Gastrocnemius medialis (tissue), 4 donors: ENCODE measurements at regions not wholly inside any gene's neighbourhood (a gene's known extent, or its start where the extent isn't known, plus 50 kb on each side); places are given as distances from the start of the nearest gene placed in this dataset.

Experiments used
- ATAC-seq, 2 donors: fragments of 150-250 bp; one replicate each; pipeline ENCODE4 v1.9.1; 2016
- DNase-seq, 2 donors: peaks; one replicate each; pipeline ENCODE4 v3.0.0-alpha.2; 2019
- H3K27ac ChIP-seq, 4 donors: fragments of 200-600 bp; sonication (generic); 1 replicate in 1 of 4; 2 replicates in 3 of 4; pipeline ENCODE4 v1.5.1; 2016 to 2018; ENCODE audit warnings: mild to moderate bottlenecking in 2 of 4, moderate library complexity in 1 of 4
- H3K27me3 ChIP-seq, 3 donors: fragments of 200-600 bp; sonication (generic) in 2 of 3; 1 replicate in 1 of 3; 2 replicates in 2 of 3; pipeline versions ENCODE4 v1.5.1 to v1.6.0; 2016 to 2019; ENCODE audit warnings: mild to moderate bottlenecking in 1 of 3, moderate library complexity in 1 of 3
- H3K36me3 ChIP-seq, 2 donors: fragments of 200-600 bp; sonication (generic) in 1 of 2; one replicate each; pipeline ENCODE4 v1.5.1; 2017 to 2018
- H3K4me1 ChIP-seq, 2 donors: fragments of 200-600 bp; sonication (generic) in 1 of 2; one replicate each; pipeline ENCODE4 v1.5.1; 2016 to 2017; ENCODE audit warnings: mild to moderate bottlenecking in 2 of 2
- H3K4me3 ChIP-seq, 4 donors: fragments of 200-600 bp; sonication (generic) in 3 of 4; 1 replicate in 1 of 4; 2 replicates in 3 of 4; pipeline ENCODE4 v1.5.1; 2016 to 2019; ENCODE audit warnings: mild to moderate bottlenecking in 2 of 4
- H3K9me3 ChIP-seq, 3 donors: fragments of 200-600 bp; sonication (generic) in 2 of 3; 1 replicate in 1 of 3; 2 replicates in 2 of 3; pipeline ENCODE4 v1.5.1; 2016 to 2019
- POLR2A ChIP-seq, 2 donors: fragments of 450-650 bp; IDR thresholded peaks; one replicate each; pipeline ENCODE4 v1.6.1; 2017; ENCODE audit warnings: antibody characterized with exemption in 2 of 2, mild to moderate bottlenecking in 2 of 2, moderate library complexity in 2 of 2
- in situ Hi-C, 4 donors: fragments of 200-750 bp; cut with MboI; loops; one replicate each; pipeline versions ENCODE4 v1.15.0 to v1.8.0; 2017; ENCODE audit warnings: low sequenced_read_pairs in 4 of 4
- intact Hi-C: fragments of 100-400 bp; cut with DNase I; formaldehyde crosslinking; loops from one replicate; pipeline ENCODE4 v1.15.1; 2023; ENCODE audit warnings: low total_unique reads
- TF ChIP-seq, protein P1 (sequence below), 5 experiments: fragments of 450-650 bp in 3 of 5; fragments of 200-600 bp in 2 of 5; sonication (generic) in 2 of 5; IDR thresholded peaks in 4 of 5; conservative IDR thresholded peaks in 1 of 5; 1 replicate in 4 of 5; 2 replicates in 1 of 5; pipeline ENCODE4 v1.5.1; 2016 to 2019; ENCODE audit warnings: antibody characterized with exemption in 5 of 5, mild to moderate bottlenecking in 3 of 5, moderate library complexity in 3 of 5

GRCh38 chr2:138906549-138906948 is 126.4 kb upstream of the NXPH2 start:
- TF ChIP-seq POLR2A (IDR thresholded peaks at IDR 0.05) = no peak
- TF ChIP-seq, protein P1, sequence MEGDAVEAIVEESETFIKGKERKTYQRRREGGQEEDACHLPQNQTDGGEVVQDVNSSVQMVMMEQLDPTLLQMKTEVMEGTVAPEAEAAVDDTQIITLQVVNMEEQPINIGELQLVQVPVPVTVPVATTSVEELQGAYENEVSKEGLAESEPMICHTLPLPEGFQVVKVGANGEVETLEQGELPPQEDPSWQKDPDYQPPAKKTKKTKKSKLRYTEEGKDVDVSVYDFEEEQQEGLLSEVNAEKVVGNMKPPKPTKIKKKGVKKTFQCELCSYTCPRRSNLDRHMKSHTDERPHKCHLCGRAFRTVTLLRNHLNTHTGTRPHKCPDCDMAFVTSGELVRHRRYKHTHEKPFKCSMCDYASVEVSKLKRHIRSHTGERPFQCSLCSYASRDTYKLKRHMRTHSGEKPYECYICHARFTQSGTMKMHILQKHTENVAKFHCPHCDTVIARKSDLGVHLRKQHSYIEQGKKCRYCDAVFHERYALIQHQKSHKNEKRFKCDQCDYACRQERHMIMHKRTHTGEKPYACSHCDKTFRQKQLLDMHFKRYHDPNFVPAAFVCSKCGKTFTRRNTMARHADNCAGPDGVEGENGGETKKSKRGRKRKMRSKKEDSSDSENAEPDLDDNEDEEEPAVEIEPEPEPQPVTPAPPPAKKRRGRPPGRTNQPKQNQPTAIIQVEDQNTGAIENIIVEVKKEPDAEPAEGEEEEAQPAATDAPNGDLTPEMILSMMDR (IDR thresholded peaks at IDR 0.05 in 4 of 5, conservative IDR thresholded peaks at IDR 0.05 in 1 of 5) = no peak
- Histone ChIP-seq H3K9me3 (no peaks in the 10 kb centered on the region), H3K27ac (no peak overlapping the region), H3K27me3 (no peaks in the 10 kb centered on the region), H3K4me1 (no peaks in the 10 kb centered on the region), H3K36me3 (no peaks in the 10 kb centered on the region), H3K4me3 (no peak overlapping the region)
- DNase-seq = no peak
- intact Hi-C loops (no loop called here), in situ Hi-C loops (no loop called here)
- no peak for ATAC-seq

GRCh38 chr2:138902239-138902871 is 122.2 kb upstream of the NXPH2 start:
- no peaks in the 10 kb centered on the region for H3K4me1 ChIP-seq
- TF ChIP-seq POLR2A (IDR thresholded peaks at IDR 0.05) = no peak
- TF ChIP-seq, protein P1 (IDR thresholded peaks at IDR 0.05 in 4 of 5, conservative IDR thresholded peaks at IDR 0.05 in 1 of 5) = no peak
- H3K9me3 ChIP-seq = no peaks in the 10 kb centered on the region
- H3K4me3 ChIP-seq = no peak overlapping the region
- DNase-seq (no peak), ATAC-seq (no peak)
- intact Hi-C loops (no loop called here), in situ Hi-C loops (no loop called here)
- H3K27me3 ChIP-seq = no peaks in the 10 kb centered on the region
- no peak overlapping the region for H3K27ac ChIP-seq
- H3K36me3 ChIP-seq = no peaks in the 10 kb centered on the region

DNA sequence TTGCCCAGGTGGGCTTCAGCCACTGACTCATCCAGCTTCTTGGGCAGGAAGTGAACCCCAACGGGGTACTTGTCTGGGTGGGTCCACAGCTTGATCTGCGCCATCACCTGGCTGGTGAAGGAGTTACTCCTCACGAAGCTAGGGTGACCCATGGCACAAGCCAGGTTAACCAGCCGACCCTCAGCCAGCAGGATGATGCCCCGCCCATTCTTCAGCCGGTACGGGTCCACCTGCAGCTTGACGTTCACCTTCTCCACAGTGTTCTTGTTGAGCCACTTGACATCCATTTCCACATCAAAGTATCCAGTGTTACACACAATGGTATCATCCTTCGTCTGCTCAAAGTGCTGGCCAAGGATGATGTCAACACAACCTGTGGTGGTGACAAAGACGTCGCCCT is 121.3 kb upstream of the NXPH2 start:
- Histone ChIP-seq H3K27me3 (no peaks in the 10 kb centered on the region), H3K4me1 (no peaks in the 10 kb centered on the region), H3K27ac (no peak overlapping the region), H3K36me3 (no peaks in the 10 kb centered on the region), H3K9me3 (no peaks in the 10 kb centered on the region), H3K4me3 (no peak overlapping the region)
- ATAC-seq = no peak
- no peak for DNase-seq
- TF ChIP-seq, protein P1 (IDR thresholded peaks at IDR 0.05 in 4 of 5, conservative IDR thresholded peaks at IDR 0.05 in 1 of 5) = no peak
- TF ChIP-seq POLR2A (IDR thresholded peaks at IDR 0.05) = no peak
- in situ Hi-C loops (no loop called here), intact Hi-C loops (no loop called here)

- DNase-seq (no peak), ATAC-seq (no peak)
- no peaks in the 10 kb centered on the region for H3K27me3 ChIP-seq
- TF ChIP-seq, protein P1 (IDR thresholded peaks at IDR 0.05 in 4 of 5, conservative IDR thresholded peaks at IDR 0.05 in 1 of 5) = no peak
- no peak for TF ChIP-seq POLR2A (IDR thresholded peaks at IDR 0.05)
- no peak overlapping the region for H3K27ac ChIP-seq
- no peak overlapping the region for H3K4me3 ChIP-seq
- intact Hi-C loops (no loop called here), in situ Hi-C loops (no loop called here)
- H3K4me1 ChIP-seq = no peaks in the 10 kb centered on the region
- no peaks in the 10 kb centered on the region for H3K9me3 ChIP-seq
- no peaks in the 10 kb centered on the region for H3K36me3 ChIP-seq
Observed at GRCh38 chr2:138898855-138899254, 118.7 kb upstream of the NXPH2 start.

GRCh38 chr2:138897274-138897673 is 117.1 kb upstream of the NXPH2 start:
- TF ChIP-seq POLR2A (IDR thresholded peaks at IDR 0.05) = no peak
- TF ChIP-seq, protein P1 (IDR thresholded peaks at IDR 0.05 in 4 of 5, conservative IDR thresholded peaks at IDR 0.05 in 1 of 5) = no peak
- Histone ChIP-seq H3K4me3 (no peak overlapping the region), H3K9me3 (no peaks in the 10 kb centered on the region), H3K36me3 (no peaks in the 10 kb centered on the region), H3K27me3 (no peaks in the 10 kb centered on the region), H3K4me1 (no peaks in the 10 kb centered on the region), H3K27ac (no peak overlapping the region)
- in situ Hi-C loops (no loop called here), intact Hi-C loops (no loop called here)
- no peak for ATAC-seq
- no peak for DNase-seq
